Fibroblast of gingiva (primary cell): ENCODE measurements at regions not wholly inside any gene's neighbourhood (a gene's known extent, or its start where the extent isn't known, plus 50 kb on each side); places are given as distances from the start of the nearest gene placed in this dataset.
A peak's percentile ranks its signal among the peaks of the same experiment; 100 is the strongest.

Experiments
- DNase-seq: peaks from one replicate; pipeline ENCODE4 v3.0.0-alpha.2; 2011; ENCODE audit warnings: low read depth

DNA sequence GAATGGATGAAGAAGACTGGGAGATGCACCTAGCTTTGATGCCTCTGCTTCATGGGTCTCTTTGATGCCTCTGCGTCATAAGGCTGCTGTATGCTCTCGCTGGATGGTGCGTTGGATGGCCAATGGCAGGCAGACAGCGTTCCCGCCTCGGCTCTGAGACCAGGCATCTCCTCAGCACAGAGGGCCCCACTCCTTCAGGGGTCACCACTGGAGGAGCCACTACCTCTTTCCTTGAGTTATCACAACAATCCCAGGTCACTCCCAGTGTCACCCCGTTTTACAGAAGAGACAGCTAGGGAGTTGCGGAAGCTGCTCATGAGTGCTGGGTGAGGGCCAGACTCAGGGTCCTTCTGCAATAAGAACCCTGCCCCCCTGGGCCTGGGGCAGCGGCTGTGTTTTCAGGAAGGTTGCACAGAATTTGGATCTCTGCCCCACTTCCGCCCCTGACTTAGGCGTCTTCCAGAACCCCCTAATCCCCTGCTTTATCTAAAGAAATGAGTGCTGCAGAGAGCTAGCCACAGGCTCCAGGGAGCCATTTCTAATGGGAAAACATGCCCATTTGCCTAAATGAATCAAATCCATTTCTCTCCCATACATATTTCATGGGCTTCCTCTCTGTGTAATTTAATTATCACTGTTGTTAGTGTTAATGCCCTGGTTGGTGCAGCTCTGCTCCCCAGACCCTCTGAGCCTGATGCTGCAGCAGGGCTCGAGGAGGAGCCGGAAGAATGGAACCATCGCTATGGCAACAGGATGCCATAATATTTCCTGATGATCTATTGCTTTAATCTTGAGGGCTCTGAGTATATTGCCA, 131.8 kb upstream of the HS6ST1 start:
- DNase-seq: no peak

DNA sequence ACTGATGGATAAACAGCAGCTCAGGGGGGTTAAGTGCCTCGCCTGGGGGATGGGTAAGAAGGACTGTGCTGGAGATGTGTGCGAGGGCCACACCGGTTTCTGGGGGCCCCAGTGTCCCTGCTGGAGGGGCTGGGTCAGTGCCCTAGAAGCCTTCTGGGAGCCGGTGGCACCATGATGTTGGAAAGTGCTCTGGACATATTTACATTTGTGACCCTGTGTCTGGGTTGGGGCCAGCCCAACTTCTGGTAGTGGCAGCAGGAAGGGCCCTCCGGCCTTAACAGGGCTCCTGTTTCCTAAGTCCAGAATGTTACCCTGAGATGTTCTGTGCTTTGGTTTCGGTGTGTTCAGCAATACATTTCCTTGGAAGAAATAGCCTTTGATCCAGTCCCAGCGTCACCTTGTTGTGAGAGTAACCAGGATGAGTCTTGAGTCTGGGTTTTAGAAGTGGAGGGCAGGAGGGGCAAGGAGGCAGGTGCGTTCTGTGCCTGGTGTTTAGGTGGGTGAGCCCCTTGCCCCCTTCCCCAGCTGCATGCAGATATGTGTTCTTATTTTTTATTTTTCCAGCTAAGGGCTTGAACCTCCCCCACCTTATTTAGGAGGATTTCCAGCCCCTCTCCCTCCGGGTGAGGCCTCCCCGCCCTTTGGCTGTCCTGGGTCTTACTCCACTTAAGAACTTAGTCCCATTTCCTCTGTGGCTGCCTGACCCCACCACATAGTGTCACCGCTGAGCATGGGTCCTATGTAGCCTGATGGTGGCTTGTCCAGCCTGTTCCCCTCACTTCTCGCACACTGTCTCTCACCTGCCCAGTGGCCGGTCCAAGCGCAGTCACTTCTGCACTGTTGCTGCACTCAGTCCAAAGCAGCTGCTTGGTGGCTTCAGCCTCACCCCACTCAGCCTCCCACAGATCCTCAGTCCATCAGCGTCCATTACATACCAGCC, 132.7 kb upstream of the HS6ST1 start:
- no peak for DNase-seq

DNA sequence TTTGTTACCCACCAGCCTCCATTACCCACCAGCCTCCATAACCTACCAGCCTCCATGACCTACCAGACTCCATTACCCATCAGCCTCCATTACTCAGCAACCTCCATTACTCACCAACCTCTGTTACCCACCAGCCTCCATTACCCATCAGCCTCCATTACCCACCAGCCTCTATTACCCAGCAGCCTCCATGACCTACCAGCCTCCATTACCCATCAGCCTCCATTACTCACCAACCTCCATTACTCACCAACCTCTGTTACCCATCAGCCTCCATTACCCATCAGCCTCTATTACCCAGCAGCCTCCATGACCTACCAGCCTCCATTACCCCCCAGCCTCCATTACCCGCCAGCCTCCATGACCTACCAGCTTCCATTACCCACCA, 133.3 kb upstream of the HS6ST1 start:
- DNase-seq: no peak

DNA sequence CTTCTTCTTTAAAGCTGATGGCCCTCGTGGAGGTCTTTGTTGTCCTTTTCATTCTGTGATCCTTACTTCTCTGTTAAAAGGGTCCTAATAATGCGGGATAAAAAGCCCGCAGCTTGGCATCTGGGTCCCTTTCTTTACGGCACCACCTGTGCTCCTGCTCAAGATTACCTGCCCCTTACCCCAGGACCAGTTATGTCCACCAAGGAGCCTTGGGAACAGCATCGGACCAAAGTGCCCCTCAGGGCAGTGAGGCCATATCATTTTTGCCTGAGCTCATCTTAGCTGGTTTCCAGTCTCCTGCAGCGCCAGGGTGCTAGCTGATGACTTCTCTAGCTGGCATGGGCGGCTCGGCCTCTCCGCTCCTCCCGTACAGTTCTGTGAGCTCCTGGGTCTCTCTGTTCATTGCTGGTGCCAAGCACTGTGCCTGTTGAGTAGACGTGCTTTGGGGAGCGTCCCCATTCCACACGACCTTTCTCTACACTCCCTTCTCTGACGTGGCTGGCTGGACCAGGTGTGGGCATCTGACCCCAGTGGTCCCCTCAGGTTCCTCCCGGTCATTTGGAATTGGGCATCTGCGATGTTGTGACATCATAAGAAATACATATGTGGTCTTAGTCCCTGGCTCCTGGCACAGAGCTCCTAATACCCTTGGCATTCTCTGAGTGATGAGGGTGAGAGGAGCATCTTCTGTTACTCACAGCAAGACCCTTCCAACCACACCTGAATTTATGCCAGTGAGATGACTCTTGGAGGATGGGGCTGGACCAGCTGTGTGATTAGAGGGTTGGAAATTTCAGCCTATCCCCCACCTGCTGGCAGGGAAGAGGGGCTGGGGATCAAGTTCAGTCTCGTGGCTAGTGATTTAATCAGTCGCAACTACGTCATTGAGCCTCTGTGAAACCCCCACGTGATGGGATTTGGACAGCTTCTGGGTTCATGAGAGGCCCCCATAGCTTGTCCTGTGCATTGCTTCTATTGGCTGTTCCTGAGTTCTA, 134.2 kb upstream of the HS6ST1 start:
- DNase-seq: no peak

DNA sequence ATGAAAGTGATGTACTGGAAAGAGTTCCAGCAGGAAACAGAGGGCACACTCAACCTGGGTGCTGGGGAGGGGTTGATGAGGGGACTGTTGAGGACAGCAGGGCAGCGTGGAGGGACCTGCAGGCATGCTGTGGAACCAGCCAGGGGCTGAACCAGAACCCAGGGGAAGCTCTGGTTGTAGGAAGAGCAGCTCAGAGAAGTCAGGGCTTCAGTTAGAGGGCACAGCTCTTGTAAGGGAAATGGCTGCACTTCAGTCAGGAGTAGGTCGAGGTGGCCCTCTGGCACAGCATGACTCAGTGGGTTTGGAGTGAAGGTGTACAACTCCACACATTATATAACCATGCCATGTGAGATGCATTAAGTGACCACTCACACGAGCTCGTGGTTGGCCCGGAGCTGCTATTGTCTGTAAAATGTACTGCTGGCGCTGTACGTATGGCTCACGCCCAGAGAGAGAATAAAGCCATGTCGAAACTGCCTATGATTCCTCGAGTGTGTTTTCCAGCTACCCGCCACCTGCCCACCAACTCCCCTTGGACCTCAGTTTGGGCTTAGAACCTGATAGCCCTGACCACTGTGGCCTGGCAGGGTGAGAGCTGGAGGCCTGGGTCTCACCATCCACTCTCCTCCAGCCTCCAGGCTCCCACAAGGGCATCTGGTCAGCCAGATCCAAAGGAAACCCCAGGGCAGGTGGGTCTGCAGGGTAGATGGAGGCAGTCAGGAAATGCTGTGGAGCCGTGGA, 136.5 kb upstream of the HS6ST1 start:
- no peak for DNase-seq

DNA sequence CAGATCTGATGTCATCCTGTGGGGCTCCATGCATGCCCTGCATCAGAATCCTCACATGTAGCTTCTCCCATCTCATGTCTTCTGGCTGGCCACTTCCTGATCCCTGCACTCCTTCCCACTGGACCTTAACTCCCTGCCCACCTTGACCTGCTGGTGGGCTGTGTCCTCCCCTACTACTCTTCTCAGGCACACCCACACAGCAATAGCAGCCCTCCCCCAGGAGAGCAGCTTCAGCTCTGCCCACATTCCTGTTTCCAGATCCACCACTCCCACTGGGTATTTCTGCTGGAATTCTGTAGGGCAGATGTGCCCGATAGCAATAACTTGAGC, 137.0 kb upstream of the HS6ST1 start:
- no peak for DNase-seq

DNA sequence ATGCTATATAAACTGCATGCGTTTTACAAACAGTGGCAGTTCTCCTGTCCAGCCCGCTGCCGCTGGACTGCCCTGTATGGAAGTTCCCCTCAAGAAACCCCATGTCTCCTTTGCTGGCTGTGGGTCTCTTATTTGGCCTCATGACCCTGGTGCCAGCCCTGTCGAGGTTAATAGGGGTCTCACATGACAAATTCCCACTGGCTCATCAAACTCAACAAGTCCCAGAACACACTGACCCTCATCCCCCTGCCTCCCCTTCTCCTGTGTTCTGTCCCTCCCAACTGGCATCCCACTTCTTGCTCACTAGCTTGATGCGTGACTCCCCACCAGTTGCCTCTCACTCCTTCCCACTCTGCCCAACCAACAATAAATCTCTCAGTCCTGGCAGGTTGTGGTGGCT, 137.6 kb upstream of the HS6ST1 start:
- DNase-seq: no peak

DNA sequence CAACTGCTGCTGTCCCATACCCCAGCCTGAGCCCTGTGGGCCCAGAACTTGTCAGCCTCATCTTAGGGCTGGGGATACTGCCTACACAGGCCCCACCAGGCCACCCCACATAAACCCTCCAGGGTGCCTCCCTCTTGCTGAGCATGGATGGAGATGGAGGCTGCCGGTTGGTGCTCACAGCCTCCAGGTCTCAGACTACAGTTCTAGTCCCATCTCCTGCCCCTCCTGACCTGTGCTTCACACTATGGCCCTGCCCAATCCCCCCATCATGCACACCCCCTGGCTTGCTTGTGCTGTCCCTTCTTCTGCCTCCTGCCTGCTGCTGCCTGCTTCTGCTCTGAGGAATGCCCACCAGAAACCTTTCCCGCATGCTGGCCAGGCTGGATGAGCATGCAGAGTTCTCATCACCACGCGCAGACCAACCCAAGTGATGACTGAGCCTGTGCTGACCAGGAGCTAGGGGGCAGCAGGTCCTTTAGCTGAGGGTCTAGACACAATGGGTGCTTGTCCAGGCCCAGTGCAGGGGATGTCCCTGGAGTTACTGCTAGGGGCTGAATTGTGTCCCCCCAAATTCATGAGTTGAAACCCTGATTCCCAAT, 138.4 kb upstream of the HS6ST1 start:
- DNase-seq: no peak

DNA sequence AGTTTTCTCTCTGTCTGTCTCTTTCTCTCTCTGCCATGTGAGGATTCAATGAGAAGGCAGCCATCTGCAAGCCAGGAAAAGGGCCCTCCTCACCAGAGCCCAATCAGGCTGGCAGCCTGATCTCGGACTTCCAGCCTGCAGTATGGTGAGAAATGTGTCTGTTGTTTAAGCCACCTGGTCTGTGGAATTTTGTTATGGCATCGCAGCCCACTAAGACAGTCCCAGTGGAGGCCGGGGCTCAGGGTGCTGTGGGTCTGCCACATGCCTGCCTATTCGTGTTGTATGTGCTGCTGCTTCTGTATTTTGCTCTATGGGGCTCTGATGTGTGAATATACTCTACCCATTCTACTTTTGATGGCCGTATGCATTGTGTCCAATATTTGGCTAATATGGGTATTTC, 139.0 kb upstream of the HS6ST1 start:
- DNase-seq: no peak

DNA sequence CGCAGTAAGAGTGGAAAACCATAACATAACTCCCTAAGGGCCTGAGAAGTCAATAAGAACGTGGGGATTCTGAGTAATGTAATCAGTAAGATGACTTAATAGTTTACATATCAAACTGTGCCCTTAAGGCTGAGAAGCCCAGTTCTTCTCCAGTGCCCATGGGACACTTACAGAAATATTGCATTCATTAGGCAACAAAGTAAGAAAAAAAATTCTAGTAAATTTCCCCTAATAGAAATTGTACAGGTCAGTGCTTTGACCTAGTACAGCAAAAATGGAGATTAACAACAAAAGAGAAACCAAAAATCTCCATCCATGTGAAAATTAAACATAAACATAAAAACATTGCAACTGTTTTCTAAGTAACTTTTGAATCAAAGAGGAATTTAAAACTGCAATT, 139.8 kb upstream of the HS6ST1 start:
- DNase-seq: peak; percentile 76

DNA sequence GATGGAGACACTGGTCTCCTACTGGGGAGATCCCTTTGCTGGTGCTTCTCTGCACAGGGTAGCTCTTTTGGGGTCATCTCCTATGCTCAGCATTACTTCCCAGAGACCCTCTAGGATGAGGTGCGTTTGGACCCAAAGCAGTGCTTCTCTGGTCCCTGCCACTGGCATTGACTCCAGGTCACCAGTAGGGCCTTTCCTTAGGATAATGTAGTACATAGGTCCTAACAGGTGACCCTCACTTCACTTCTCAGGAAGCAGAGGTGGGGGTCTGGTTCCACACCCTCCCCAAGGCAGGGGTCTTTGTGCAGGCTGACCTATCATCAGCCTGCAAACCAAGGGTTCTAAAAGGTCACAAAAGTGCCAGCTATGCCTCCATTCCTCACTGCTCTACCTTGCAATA, 145.8 kb upstream of the HS6ST1 start:
- DNase-seq: no peak

DNA sequence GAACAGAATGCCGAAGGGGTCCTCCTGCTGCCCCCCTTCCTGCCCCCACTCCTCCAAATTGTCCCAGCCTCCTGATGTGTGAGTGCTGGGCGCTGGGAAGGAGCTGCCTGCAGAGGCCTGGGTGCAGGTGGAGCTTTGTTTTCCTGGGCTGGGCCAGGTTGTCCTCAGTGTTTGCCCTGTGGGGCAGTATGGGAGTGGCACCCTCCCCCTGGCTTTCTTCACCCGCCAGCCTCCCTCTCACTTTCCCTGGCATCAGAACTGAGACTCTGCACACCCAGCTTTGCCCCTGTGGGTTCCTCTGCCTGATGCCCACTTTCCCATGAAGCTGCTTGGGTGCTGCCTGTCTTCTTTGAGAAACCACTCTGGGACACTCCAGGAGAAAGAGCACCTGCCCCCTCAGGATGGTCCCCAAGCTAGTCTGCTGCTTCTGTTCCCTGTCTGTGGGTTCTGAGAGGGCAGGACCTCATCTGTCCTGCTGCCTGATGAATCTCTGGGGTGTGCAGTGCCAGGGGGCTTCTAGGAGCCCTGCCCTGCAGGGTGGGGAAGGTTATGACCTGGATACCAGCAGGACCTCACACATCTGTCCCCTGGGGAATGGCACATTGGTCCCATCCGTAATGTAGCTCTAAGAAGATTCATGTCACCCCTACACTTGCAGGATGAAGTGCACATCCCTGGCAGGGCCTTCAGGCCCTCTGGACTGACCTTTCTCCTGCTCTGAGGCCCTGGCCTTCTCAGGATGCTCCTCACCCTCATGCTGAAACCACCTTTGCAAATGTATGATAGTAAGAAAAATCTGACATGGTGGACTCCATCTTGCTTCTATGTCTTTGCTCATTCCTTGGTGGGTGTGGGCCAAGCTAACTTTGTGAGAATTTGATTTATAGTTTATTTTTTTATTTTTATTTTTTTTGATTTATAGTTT, 146.8 kb upstream of the HS6ST1 start:
- no peak for DNase-seq

DNA sequence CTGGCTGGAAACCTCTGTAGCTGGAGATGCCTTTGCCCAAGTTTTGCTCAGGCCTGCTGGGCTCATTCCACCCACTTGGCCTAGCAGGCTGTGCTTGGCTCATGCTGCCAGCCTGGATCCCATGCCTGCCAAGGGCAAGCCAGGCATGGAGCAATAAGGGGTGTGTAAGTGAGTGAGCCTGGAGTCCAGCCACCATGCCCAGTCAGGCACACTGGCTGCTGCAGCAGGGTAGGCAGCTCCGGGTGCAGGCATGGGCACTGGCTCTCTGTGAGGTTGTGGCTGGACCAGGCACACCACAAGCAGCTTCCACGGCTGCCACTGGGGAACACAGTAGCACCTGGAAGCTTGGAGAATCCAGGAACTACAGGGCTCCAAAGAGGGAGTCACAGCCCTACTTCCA, 147.7 kb upstream of the HS6ST1 start:
- DNase-seq: peak; percentile 79

DNA sequence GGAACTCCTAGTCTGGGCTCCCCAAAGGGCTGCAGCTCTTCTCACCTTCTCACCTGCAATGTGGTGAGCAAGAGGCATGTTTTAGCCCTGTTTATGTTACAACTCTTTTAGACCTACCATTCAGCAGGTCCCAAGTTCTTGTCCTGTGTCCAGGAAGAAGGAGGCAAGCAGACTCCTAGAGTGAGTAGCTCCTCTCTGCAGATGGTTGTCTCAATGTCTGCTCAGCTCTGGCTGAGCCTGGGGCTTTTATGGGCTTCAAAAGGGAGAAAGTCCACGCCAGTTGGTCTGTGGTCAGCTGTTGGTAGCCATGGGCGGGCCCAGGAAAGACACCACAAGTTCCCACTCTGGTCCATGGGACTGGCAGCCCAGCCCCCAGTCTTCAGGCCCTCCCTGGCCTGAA, 148.1 kb upstream of the HS6ST1 start:
- no peak for DNase-seq

DNA sequence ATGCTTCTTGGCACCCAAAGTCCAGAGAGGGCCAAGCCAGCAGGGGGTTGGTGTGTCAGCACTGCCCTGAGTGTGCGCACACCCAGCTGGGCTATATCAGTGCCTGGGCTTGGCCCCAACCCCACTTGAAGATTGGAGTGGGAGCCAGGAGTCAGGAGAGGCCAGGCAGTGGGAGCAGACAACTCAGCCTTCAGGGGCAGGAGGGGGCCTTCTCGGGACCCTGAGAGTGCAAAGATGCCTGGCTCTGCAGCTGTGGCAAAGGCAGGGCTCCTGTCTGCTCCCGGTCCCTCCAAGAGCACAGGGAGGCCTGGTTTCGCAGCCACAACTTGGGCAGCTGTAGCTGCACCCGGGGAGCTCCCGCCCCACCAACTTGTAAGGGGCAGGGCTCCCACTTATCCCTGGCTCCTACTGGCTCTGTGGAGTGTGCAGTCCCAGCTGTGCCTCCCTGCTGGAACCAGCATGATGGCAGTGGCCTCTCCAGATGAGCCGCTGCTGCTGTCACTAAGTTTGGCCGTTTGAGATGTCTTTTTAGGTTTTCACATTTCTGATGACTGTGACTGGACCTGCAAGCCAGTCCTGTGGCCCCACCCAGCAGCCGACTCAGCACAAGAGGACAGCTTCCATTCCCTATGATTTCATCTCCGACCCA, 148.8 kb upstream of the HS6ST1 start:
- no peak for DNase-seq

DNA sequence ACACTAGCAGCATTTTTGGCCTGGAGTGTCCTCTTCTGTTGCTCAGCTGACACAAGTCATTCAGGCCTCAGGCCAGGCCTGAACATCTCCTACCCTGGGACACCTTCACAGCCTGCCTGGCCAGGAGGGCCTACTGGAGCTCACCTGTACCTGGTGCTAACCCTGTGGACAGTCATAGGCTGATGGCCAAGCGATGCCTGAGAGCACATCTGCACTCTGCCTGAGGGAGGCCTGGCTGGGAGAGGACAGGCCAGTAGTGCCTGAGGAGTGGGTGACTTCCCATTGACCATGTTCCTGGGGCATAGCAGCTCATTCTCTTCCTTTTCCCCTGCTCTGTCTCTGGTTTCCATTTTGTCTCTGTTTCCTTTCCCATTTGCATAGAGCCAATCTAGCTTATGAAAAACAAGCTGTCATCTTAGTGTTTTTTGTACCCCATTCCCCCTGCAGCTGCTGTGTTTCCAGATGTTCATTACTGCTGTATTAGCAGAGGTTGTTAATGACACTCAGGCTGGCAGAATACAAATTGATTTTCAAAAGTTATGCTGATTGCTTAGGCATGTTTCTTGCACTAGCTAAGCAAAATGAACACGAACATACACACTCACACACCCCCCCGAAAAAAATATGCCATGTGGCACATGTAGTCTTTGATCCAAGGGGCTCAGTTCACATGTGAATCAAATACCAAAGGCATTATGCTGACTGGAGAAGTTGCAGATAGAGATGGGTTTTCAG, 149.7 kb upstream of the HS6ST1 start:
- no peak for DNase-seq

DNA sequence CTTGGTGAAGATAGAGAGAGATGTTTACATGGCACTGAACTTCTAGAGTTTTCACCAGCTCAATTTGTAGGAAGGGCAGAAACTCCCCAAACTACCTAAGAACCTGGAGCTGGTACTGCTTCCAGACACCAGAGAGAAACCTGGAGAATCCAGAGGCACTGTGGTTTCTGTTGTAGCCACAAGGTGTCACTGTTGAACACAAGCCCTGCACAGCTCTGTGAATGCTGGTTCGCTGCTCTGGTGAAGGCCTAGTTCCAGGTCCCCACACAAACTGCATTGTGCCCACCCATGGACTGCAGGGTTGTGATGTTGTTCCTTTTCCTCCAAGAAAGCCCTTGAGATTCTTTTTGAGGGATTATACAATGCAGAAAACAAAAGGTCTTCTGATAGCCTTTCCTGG, 150.5 kb upstream of the HS6ST1 start:
- DNase-seq: no peak

DNA sequence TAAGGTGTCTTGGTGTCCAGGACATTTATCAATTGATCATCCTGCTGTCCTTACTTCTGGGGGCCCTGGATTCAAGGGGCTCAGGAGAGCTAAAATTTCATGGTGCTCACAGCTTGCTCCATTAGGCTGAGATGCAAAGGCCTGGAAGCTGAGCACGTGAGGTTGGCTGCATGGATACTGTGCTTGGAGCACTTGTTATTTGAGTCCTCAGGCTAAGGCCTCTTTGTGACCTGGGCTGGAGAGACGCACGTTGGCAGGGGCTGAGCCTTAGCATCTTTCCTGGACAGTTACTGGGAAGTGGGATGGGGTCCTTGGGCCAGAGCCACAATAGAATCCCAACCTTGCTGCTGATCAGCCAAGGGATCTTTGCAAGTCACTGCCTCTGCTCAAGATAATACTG, 151.2 kb upstream of the HS6ST1 start:
- DNase-seq: no peak

DNA sequence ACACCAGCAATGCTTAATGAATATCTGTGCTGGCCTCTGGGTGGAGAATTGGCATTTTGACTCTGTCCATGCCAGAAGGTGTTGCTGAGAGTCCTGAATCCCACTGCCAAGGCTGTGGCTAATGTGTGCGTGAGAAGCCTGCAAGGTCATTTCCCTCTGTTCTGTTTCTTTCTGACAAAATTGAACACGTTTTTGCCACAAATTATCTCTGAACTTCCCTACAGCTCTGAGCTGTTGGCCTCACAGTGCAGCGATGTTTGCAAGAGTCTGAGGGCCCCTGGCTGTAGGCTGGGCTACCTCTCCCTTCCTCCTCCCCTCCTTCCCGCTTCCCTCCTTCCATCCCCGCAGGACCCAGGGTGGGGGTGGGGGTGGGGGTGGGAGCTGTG, 154.1 kb upstream of the HS6ST1 start:
- DNase-seq: peak; percentile 19
